ENCODE measurements at regions not wholly inside any gene's neighbourhood (a gene's known extent, or its start where the extent isn't known, plus 50 kb on each side); places are given as distances from the start of the nearest gene placed in this dataset.

- no peak for DNase-seq
These were observed 659.2 kb upstream of the PLXNA2 start for GRCh38 chr1:208903251-208903905.

GRCh38 chr1:208907790-208908189, 663.6 kb upstream of the PLXNA2 start:
- DNase-seq, result no peak

DNA sequence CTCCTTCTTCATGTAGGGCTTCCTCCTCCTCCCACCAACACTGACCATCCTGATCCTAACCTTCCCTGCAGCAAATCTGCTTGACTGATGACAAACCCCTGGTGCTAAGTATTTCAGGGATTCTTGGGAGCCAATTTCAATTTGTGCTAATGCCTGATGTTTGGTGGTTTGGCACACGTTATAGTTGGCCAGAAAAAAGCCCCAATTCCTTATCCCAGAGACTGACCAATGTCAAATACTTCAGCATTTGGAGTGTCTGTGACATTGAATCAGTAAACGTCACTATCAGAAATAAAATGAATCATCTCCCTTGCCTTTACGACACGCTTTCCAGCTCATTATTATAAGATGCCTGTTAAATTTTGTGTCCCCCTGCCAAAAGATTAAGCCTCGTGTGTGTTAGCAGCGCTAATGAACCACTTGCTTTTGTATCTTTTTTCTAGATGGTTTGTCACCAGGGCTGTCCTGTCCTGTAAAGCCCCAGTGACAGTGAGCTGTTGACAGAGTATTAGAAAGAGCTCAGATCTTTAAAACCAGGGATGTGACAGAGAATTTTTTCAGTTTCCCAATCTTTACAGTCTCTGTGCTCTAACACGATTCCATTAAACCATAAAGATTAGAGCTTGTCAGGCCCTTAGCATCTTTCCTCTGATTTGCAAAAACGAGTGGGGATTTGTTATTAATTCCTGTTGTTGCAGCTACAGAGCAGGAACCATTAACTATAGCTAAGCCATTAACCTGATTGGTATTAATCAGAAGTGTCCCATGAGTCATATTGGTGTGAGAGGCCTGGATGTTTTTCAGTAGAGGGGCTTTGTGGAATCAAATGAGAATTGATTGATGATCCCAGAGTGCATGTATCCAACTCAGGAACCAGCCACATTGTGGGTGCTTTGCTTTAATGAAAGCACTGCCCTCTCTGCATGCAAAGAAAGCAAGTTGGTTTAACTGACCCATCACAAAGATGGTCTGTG, 665.1 kb upstream of the PLXNA2 start:
- DNase-seq, result no peak

- DNase-seq, result no peak
These were observed 666.0 kb upstream of the PLXNA2 start for GRCh38 chr1:208910161-208910560.

DNA sequence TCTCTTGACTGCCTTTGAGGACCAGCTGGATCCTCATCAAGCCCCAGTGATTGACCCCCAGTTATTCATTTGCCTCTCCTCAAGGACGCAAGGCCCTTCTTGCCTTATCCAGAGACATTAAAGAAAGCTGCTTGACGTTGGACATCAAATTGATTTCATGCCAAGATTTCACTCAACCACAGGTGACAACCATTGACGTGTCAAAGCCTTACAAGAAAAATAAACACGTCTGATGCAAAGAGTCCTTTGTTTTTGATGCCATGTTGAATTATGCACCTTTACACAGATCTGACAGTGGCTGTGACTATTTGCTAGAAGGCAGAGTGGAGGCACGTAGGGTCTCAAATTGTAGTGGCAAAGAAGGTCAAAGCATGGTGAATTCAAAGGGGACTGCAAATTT, 666.2 kb upstream of the CAMK1G start:
- no peak for DNase-seq

- no peak for DNase-seq
These were observed 665.8 kb upstream of the CAMK1G start for GRCh38 chr1:208917723-208918122.

- no peak for DNase-seq
These were observed 665.4 kb upstream of the CAMK1G start for GRCh38 chr1:208918160-208918559.

DNA sequence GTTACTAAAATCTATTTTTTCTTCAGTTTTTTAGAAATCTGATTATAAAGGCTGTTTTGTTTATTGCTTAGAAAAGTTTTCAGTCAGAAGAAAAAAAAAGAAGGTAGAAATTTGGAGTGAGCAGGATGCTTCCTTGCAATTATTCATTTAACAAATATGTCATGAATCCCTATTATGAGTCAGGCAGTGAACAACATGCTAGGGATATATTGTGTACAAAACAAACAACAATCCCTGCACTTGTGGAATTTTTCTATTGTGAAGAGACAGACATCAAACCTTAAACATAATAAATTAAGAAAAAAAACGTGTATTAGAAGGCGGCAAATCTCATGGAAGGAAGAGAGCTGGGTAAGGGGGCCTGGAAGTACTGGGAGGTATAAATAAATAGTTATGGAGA, 664.1 kb upstream of the CAMK1G start:
- no peak for DNase-seq

DNA sequence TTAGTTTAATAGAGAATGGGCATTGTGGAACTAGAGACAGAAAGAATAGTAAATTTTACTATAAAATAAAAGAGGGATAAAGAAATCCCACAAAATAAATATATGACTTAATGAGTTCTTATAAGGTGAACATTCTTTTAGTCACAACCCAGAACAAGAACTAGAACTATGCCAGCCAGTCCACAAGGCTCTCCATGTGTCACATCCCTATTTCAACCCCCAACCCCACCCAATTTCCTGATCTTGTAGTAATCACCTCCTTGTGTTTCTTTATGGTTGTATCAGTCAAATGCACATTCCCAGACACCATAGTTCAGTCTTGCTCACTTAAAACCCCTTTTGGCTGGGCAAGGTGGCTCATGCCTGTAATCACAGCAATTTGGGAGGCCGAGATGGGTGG, 662.3 kb upstream of the CAMK1G start:
- no peak for DNase-seq

DNA sequence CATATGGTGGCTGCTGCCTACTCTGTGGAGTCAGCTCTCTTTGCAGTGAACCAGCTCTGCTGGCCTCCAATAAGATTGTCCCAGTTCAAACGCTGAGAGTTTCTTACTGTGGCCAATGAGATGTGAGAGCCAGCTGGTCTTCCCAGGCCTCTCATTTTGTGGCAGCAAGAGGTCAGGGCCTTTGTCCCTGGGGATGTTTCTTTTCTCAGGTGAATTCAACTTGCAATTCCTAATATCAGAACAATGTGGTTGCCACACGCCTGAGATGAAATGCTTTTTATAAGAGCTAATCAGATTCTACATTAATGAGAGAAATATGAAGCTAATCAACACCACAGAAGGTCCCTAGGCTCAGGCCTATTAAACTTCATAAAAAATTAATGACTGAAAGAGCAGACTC, 660.1 kb upstream of the CAMK1G start:
- no peak for DNase-seq

- no peak for DNase-seq
These were observed 659.4 kb upstream of the CAMK1G start for GRCh38 chr1:208923946-208924720.

- DNase-seq, result no peak
These were observed 658.6 kb upstream of the CAMK1G start for GRCh38 chr1:208924928-208925327.

- DNase-seq, result no peak
These were observed 655.0 kb upstream of the CAMK1G start for GRCh38 chr1:208928349-208929010.

- DNase-seq, result no peak
These were observed 653.9 kb upstream of the CAMK1G start for GRCh38 chr1:208929575-208929974.

DNA sequence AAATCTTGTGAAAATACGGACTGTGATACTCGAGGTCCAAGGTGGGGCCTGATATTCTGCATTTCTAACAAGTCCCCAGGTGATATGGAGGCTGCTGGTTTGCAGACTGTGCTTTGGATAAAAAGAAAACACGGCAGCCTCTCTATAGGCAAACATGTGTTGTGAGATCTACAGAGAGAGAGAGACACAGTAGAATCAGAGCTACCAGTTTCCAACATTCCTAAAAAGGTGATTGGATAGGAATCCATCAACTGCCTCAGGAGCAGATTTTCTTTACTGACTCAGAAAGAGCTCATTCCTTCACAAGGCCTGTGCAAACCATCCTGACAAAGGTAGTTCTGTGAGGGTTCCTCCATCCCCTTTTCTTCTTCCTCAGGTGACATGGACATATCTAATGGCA, 651.6 kb upstream of the CAMK1G start:
- no peak for DNase-seq

GRCh38 chr1:208933984-208934525, 649.5 kb upstream of the CAMK1G start:
- no peak for DNase-seq

- no peak for DNase-seq
These were observed 648.6 kb upstream of the CAMK1G start for GRCh38 chr1:208934933-208935332.

GRCh38 chr1:208935517-208936187, 647.9 kb upstream of the CAMK1G start:
- no peak for DNase-seq

- no peak for DNase-seq
These were observed 643.9 kb upstream of the CAMK1G start for GRCh38 chr1:208939537-208940085.

- no peak for DNase-seq
These were observed 641.0 kb upstream of the CAMK1G start for GRCh38 chr1:208942394-208943130.
